Activated naive CD8-positive, alpha-beta T cell (primary cell): ENCODE measurements at regions not wholly inside any gene's neighbourhood (a gene's known extent, or its start where the extent isn't known, plus 50 kb on each side); places are given as distances from the start of the nearest gene placed in this dataset.
"Not testable (repeated sequence)": the region's sequence is repeated elsewhere in the genome, so short reads cannot be mapped to it uniquely, and the experiment has no call there.

Experiments used
- H3K27ac Mint-ChIP-seq: one replicate; pipeline ENCODE4 v1.8.0; 2021; ENCODE audit warnings: mixed read lengths
- H3K27me3 Mint-ChIP-seq: one replicate; pipeline ENCODE4 v1.8.0; 2021; ENCODE audit warnings: mixed read lengths
- H3K36me3 Mint-ChIP-seq: one replicate; pipeline ENCODE4 v1.8.0; 2021; ENCODE audit warnings: mixed read lengths
- H3K4me1 Mint-ChIP-seq: one replicate; pipeline ENCODE4 v1.8.0; 2021; ENCODE audit warnings: low read depth, mixed read lengths
- H3K4me3 Mint-ChIP-seq: one replicate; pipeline ENCODE4 v1.8.0; 2021; ENCODE audit warnings: mild to moderate bottlenecking, mixed read lengths
- H3K9me3 Mint-ChIP-seq: one replicate; pipeline ENCODE4 v1.8.0; 2021; ENCODE audit warnings: low read depth, mixed read lengths

DNA sequence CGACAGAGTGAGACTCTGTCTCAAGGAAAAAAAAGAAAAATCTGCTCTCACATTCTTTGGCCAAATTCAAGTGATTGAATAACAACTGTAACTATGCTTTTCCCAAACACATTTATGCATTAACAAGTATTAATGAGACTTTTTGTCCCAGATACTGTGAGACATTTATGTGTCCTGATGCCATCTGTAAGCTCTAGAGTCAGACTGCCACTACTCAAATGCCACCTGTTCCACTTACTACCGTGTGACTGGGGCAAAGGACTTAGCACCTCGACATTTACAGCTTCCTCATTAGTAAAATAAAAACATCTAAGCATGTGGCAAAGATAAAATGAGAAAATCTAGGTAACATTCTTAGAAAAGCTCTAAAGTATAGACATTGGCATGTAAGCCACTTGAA, 178.1 kb upstream of the MARCKS start:
- no peaks in the 10 kb centered on the region for H3K9me3 Mint-ChIP-seq
- H3K4me1 Mint-ChIP-seq: no peaks in the 10 kb centered on the region
- no peak overlapping the region for H3K4me3 Mint-ChIP-seq
- H3K27me3 Mint-ChIP-seq: peaks cover 7% of the 10 kb centered on the region
- no peaks in the 10 kb centered on the region for H3K36me3 Mint-ChIP-seq
- H3K27ac Mint-ChIP-seq: no peak overlapping the region

DNA sequence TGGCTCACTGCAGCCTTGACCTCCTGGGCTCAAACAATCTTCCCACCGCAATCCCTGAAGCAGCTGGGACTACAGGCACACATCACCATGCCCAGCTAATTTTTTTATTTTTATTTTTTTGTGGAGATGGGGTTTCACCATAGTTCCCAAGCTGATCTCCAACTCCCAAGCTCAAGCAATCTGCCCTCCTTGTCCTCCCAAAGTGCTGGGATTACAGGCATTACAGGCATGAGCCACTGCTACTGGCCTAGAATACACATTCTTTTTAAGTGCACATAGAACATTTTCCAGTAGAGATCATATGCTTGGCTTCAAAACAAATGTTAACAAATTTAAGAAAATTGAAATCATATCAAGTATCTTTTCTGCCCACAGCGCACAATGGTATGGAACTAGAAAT, 176.8 kb upstream of the MARCKS start:
- no peak overlapping the region for H3K27ac Mint-ChIP-seq
- no peaks in the 10 kb centered on the region for H3K4me1 Mint-ChIP-seq
- H3K9me3 Mint-ChIP-seq: no peaks in the 10 kb centered on the region
- H3K36me3 Mint-ChIP-seq: no peaks in the 10 kb centered on the region
- H3K27me3 Mint-ChIP-seq: peaks cover 7% of the 10 kb centered on the region
- H3K4me3 Mint-ChIP-seq: no peak overlapping the region

DNA sequence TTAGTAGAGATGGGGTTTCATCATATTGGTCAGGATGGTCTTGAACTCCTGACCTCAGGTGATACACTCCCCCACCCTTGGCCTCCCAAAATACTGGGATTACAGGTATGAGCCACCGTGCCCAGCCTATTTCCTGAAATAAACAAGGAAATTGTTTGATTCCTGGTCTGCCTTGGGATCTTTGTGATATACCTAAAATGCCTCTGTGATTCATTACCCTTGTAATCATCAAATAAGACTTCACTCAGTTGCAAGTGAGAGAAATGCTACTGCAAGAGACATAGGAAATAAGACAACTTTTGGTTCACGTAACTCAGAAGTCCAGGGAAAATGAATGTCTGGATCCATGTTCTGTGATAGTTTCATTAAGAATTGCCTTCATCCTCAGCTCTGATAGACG, 173.2 kb upstream of the MARCKS start:
- no peak overlapping the region for H3K27ac Mint-ChIP-seq
- H3K4me3 Mint-ChIP-seq: no peak overlapping the region
- peaks cover 3% of the 10 kb centered on the region for H3K27me3 Mint-ChIP-seq
- H3K4me1 Mint-ChIP-seq: no peaks in the 10 kb centered on the region
- H3K36me3 Mint-ChIP-seq: no peaks in the 10 kb centered on the region
- no peaks in the 10 kb centered on the region for H3K9me3 Mint-ChIP-seq

DNA sequence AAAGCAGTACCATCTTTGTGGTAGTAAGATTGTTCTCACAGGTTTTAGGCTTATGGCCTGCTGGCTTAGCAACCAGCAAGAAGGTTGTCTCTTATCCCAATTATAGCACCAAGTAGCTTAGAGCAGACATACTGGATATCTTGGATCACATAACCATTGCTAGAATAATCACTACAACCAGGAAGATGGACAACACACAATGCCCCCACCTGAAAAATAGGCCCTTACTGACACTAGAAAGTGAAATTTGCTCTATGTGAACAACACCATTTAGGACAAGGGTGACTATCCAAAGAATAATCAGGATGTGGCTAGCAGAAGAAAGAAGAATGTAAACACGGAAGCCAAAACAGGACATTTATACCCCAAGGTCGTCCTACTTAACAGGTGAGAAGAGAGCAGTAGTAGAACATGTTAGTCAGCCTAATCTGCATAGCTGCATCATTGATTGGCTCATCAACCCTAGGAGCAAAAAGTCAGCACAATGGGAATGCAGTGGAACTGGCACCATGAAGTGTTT, 172.7 kb upstream of the MARCKS start:
- H3K36me3 Mint-ChIP-seq: no peaks in the 10 kb centered on the region
- H3K27ac Mint-ChIP-seq: no peak overlapping the region
- H3K9me3 Mint-ChIP-seq: no peaks in the 10 kb centered on the region
- no peak overlapping the region for H3K4me3 Mint-ChIP-seq
- peaks cover 1% of the 10 kb centered on the region for H3K27me3 Mint-ChIP-seq
- H3K4me1 Mint-ChIP-seq: no peaks in the 10 kb centered on the region

DNA sequence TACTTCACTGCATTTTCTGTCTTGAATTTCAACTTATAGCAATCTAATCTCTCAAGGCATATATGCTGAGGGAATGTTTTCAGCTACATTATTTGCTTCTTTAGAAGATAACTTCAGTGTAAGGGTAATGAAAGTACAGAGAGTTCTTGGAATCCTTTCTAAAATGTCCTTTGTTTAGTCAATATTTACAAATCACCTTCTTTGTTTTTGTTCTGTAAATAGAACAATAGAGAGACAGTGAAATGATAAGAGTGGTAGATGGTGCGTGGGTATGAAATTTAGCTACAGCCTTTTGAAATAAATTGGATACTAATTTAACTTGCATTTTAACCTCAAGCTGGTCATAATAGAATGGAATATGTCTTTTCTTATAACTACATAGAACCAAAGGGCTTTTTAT, 171.1 kb upstream of the MARCKS start:
- H3K4me1 Mint-ChIP-seq: no peaks in the 10 kb centered on the region
- H3K4me3 Mint-ChIP-seq: no peak overlapping the region
- no peak overlapping the region for H3K27ac Mint-ChIP-seq
- H3K27me3 Mint-ChIP-seq: peaks cover 1% of the 10 kb centered on the region
- H3K36me3 Mint-ChIP-seq: no peaks in the 10 kb centered on the region
- no peaks in the 10 kb centered on the region for H3K9me3 Mint-ChIP-seq

DNA sequence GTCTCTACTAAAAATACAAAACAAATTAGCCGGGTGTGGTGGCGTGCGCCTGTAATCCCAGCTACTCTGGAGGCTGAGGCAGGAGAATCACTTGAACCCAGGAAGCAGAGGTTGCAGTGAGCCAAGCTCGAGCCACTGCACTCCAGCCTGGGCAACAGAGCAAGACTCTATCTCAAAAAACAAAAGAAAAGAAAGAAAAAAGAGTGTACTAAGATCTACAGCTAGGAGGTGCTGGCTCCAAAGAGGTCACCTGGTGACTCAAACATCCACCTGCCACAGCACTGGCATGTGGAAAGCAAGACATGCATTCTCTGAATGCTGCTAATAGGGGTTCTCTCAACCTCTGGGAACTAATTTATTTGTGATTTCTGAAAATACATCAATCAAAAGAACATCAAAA, 167.5 kb upstream of the MARCKS start:
- H3K4me1 Mint-ChIP-seq, H3K36me3 Mint-ChIP-seq, H3K9me3 Mint-ChIP-seq, H3K27me3 Mint-ChIP-seq, H3K27ac Mint-ChIP-seq, H3K4me3 Mint-ChIP-seq: not testable (repeated sequence)

DNA sequence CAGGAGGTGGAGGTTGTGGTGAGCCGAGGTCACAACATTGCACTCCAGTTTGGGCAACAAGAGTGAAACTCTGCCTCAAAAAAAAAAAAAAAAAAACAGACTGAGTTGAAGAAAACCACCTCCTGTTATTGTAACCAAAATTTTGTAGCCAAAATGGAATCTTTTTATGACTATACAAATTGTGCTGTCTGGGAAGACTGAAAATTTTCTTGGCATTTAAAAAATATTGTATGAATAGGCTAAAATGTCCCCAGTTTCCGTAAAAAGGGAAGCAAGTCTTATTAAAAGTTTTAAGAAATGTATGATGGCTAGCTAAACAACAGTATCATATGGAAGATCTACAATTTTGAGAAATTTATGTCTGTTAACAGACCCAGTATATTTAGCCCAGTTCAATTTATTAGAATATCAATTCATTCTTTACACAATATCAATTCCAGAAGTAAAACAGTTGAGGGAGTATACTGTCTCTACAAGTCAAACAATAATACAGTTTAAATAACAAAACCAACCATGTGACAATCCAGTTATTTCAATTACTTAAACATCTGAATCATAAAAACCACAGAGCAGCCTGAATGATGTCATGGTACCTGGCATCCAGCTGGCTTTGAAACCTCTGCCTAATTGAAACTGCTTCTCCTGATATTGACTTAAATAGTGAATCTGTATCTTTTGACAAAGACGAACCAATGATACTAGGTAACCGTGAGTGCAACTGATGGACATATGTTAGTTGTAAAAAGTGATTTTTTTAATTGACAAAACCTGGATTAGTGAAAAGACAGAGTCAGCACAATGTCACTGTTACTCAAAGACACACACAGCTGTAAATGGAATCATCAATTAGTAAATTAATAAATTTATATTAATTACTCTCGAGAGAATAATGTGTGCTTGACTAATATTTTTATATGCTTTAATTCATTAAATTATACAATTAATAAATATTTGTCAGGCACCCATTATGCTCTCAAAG, 166.6 kb upstream of the MARCKS start:
- Mint-ChIP-seq H3K4me3 (no peak overlapping the region), H3K27ac (no peak overlapping the region), H3K9me3 (no peaks in the 10 kb centered on the region), H3K4me1 (no peaks in the 10 kb centered on the region), H3K27me3 (peaks cover 1% of the 10 kb centered on the region), H3K36me3 (no peaks in the 10 kb centered on the region)

DNA sequence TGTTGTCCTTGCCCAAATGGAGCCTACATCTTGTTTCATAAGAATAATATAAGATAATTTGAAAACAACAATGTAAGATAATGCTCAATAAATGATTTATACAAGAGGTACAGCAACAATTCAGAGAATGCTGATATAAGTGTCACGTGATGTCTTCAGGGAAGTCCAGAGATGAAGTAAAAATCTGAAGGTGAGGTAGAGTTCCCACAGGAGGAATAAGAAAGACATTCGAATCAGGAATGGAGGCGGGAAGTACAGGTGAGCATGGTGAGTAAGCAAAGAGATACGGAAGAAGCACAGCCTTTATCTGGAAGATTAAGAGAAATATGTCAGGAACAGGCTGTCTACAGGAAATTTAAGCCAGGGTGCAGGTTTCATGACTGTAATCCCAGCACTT, 165.9 kb upstream of the MARCKS start:
- Mint-ChIP-seq H3K9me3 (no peaks in the 10 kb centered on the region), H3K27me3 (peaks cover 1% of the 10 kb centered on the region), H3K27ac (no peak overlapping the region), H3K36me3 (no peaks in the 10 kb centered on the region), H3K4me1 (no peaks in the 10 kb centered on the region), H3K4me3 (no peak overlapping the region)

DNA sequence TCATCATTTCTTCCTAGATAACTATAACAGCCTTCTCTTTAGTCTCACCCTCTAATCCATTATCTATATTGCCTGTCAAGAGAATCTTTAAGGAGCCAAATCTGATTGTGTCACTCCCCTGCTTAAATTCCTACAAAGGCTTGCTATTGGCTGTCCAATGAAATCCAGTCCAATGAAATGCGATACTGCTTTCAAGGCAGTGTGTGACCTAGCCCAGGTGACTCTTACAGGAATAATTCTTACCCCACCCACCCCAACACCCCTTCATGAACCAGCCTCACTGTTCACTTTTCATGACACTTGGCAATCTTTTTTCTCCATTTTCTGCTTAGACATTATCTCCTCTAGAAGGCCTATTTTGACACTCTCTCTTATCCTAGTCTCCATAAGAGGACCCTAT, 163.3 kb upstream of the MARCKS start:
- H3K36me3 Mint-ChIP-seq: no peaks in the 10 kb centered on the region
- no peak overlapping the region for H3K4me3 Mint-ChIP-seq
- no peak overlapping the region for H3K27ac Mint-ChIP-seq
- H3K4me1 Mint-ChIP-seq: no peaks in the 10 kb centered on the region
- no peaks in the 10 kb centered on the region for H3K9me3 Mint-ChIP-seq
- H3K27me3 Mint-ChIP-seq: no peaks in the 10 kb centered on the region

DNA sequence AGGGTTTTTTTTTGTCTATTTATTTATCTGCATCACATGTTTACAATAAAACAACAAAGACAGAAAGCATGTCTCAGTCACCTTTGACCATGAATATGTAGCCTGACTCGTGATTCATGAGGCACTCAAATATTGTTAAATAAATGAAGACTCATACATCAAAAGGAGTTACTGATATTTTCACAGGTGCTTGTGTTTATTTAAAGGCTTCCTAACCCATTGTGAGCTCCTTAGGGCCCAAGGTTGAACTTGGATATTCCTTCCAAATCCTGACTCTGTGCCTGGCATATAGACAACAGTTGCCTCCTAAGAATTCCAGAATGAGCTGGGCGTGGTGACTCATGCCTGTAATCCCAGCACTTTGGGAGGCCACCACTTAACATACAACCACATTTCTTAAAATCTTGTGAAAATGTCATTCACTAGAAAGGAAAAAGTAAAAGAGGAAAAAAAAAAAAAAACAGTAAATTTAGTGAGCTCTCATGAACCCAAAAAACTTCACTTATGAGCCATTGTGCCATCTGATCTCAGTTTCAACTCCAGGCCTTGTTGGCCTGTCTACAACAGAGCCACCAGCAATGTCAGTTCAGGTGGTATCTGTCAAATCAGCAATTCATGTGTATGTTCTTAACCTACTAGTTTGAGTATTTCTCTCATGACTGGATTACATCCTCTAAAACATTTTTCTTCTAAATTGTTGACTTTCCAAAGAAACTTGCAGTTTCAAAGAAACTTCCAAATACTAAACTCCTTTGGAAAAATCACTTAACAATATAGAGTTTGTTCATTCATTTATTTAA, 162.7 kb upstream of the MARCKS start:
- Mint-ChIP-seq H3K27me3 (no peaks in the 10 kb centered on the region), H3K4me3 (no peak overlapping the region), H3K36me3 (no peaks in the 10 kb centered on the region), H3K27ac (no peak overlapping the region), H3K9me3 (no peaks in the 10 kb centered on the region), H3K4me1 (no peaks in the 10 kb centered on the region)

DNA sequence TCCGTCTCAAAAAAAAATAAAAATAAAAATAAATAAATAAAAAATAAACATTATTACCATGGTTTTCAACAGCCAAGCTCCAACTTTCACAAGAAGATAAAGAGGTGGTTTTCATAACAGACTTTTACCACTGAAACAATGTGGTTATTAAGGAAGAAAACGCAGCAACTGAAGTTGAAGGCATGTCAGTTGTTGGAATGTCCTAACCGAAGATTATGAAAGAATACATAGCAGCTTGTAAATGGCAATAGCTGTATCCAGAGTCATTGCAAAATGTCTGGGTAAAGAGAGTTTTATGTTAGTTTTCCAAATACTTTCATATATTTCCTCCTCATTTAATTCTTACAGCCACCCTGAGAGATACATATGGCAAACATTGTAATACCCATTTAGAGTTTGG, 161.6 kb upstream of the MARCKS start:
- H3K27ac Mint-ChIP-seq: no peak overlapping the region
- no peaks in the 10 kb centered on the region for H3K27me3 Mint-ChIP-seq
- H3K9me3 Mint-ChIP-seq: no peaks in the 10 kb centered on the region
- H3K4me3 Mint-ChIP-seq: no peak overlapping the region
- H3K4me1 Mint-ChIP-seq: no peaks in the 10 kb centered on the region
- no peaks in the 10 kb centered on the region for H3K36me3 Mint-ChIP-seq

DNA sequence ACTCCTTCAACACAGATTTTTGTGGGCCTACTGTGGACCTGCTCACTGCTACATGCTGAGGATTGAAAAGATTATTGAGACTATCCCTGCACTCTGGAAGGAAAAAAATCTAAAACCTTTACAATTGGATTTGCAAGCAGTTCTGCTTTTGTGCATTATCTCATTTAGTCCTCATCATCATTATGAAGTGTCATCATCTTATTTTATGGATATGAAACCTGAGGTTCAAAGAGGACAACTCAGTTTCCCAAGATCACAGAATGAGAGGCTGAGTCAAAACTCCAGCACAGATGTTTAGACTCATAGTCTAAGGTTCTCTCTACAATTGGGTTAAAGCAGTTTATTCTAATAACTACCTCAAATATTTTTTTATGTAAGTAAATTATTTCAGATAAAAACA, 160.2 kb upstream of the MARCKS start:
- Mint-ChIP-seq H3K36me3 (no peaks in the 10 kb centered on the region), H3K27me3 (no peaks in the 10 kb centered on the region), H3K27ac (no peak overlapping the region), H3K4me1 (no peaks in the 10 kb centered on the region), H3K9me3 (no peaks in the 10 kb centered on the region), H3K4me3 (no peak overlapping the region)

DNA sequence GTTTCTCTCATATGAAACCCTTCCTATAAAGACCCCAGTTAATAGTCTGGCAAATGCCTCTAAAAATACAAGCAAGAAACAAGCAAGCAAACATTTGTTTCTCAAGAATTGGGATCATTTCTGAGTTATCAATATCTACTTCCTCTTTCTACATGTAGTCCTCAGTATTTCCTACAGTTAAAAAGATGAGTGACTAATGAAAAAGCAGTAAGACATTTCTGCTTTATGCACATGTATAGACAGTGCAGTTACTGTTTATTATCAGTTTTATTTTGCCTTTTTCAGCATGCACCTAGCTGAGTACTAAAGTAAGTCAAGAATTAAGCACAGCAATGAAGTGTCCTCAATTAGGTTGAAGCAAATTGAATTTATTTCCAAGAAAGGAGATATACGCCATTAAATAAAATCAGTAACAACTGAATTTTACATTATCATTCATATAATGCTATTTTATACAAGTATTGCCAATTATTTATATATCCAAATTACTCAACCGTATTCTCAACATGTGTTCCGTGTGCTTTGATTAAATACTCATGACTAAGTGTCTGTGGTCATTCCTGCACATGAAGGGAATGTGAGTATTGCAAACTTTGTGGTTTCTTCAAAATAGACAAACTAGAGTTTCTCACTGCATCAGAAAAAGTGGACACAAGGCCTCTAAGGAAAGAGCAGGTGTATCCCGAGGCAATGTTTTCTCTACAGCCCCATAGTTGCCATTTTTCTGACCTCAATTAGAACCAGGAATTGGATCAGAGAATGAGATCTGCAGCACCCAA, 159.3 kb upstream of the MARCKS start:
- Mint-ChIP-seq H3K27ac (no peak overlapping the region), H3K27me3 (no peaks in the 10 kb centered on the region), H3K36me3 (no peaks in the 10 kb centered on the region), H3K4me3 (no peak overlapping the region), H3K9me3 (no peaks in the 10 kb centered on the region), H3K4me1 (no peaks in the 10 kb centered on the region)

DNA sequence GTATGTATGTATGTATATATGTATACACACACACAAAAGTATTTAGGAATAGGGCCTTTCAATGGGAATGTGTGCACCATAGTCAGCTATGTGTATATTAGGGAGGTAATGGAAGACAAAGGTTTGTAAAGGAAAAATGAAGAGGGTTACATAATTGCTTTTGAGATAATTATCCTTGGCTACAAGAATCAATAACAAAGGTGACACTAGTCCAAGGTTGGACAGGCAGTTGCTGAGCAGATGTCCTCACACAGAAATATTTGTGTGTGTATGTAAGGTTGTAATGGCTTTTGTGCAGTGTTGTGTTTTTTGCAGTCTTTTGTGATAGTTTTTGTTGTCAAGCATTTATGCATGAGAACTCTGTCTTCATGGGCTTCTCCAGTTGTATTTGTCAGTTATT, 157.9 kb upstream of the MARCKS start:
- H3K4me3 Mint-ChIP-seq: no peak overlapping the region
- H3K27ac Mint-ChIP-seq: no peak overlapping the region
- no peaks in the 10 kb centered on the region for H3K9me3 Mint-ChIP-seq
- no peaks in the 10 kb centered on the region for H3K4me1 Mint-ChIP-seq
- no peaks in the 10 kb centered on the region for H3K27me3 Mint-ChIP-seq
- no peaks in the 10 kb centered on the region for H3K36me3 Mint-ChIP-seq
